Pulmonary artery endothelial cell (primary cell): ENCODE measurements at regions not wholly inside any gene's neighbourhood (a gene's known extent, or its start where the extent isn't known, plus 50 kb on each side); places are given as distances from the start of the nearest gene placed in this dataset.
A peak's percentile ranks its signal among the peaks of the same experiment; 100 is the strongest.
"Not testable (repeated sequence)": the region's sequence is repeated elsewhere in the genome, so short reads cannot be mapped to it uniquely, and the experiment has no call there.

Experiments
- DNase-seq: peaks from one replicate; pipeline ENCODE4 v3.0.0-alpha.2; 2011; ENCODE audit warnings: low read depth, low spot score

DNA sequence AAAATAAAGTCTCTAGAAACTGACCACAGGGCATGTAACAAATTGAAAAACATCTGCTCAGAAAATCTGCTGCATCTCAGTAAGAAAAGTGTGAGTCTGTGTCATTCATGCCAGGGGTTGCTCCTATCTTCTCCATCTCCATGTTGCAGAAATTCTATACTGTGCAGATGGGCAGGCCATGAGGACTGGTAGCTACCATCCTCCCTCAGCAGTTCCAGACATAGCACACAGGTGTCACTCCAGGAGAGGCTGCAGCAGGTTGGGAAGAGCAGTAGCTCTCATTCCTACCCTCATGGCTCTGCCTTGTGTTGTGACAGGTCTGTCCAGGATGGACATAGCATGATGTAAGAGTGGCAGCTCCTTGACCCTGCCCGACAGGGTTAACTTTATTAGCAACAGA, 173.4 kb downstream of the NDUFS4 start:
- no peak for DNase-seq

GRCh38 chr5:53738105-53738504, 177.7 kb downstream of the NDUFS4 start:
- DNase-seq, result no peak

GRCh38 chr5:53739111-53739510, 178.7 kb downstream of the NDUFS4 start:
- DNase-seq, result no peak

DNA sequence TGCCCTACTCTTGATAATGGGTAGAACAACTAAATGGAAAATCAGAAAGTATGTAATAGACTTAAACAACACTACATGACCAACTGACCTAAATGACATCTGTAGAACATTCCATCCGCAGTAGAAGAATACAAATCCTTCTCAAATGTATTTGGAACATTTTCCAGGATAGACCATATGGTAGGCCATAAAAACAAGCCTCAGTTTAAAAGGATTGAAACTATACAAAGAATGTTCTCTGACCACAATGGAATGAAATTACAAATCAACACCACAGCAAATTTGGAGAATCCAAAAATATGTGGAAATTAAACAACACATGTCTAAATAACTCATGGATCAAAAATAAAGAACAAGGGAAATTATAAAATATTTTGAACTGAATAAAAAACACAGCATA, 189.2 kb downstream of the NDUFS4 start:
- DNase-seq, result no peak

GRCh38 chr5:53752282-53752681, 191.8 kb downstream of the NDUFS4 start:
- DNase-seq, result not testable (repeated sequence)

- no peak for DNase-seq
These were observed 206.2 kb downstream of the NDUFS4 start for GRCh38 chr5:53766673-53767072.

DNA sequence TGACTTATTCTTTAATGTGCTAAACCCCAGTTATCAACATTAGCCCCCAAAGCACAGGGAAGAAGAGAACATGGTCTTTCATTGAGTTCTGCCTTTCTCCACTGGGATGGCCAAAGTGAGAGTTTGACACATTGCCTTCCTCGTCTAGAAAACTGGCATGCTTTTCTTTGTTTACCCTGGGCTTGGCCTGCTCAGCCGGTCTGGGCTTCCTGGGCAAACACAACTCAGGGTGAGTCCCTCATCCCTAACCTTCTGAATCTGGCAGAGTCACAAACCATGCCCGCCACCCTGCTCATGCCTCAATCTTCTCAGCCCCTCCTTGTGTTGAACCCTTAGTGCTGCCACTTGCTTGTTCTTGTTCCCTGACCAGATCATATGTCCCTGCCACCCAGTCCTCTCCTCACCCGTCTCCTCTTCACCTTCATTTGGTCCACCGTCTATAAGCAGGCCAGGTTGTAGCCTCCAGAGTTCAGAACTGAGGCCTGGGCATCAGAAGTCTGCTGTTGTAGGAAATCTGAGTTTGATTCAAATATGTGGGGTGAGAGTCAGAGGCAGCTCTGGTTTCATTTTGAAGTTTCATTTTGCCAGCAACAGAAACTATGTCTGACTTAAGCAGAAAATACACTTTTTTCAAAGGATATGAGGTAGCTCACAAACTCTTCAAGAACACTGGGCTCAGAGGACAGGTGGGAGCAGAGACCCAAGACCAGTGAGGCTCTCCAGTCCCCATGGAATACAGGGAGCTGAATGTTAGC, 217.6 kb downstream of the NDUFS4 start:
- no peak for DNase-seq

DNA sequence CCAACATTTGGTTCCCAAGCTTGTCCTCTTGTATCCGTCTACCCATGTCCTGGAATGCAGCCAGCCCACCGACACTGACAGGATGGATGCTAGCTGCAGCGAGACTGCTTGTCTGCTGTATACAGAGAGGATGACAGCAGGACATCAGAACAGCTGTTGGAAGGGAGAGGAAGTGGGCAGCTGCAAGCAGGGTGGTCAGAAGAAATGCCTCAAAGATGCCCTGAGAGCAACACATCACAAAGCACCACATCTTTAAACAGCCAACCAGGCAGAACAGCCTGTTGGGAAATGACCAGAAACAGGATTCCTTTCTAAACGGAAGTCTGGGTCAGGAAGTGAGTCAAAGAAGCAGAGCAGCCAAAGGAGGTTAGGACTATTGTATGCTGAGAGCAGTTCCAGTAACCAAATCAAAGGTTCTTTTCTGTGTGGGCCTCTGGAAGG, 219.1 kb downstream of the NDUFS4 start:
- DNase-seq, result peak; percentile 62

DNA sequence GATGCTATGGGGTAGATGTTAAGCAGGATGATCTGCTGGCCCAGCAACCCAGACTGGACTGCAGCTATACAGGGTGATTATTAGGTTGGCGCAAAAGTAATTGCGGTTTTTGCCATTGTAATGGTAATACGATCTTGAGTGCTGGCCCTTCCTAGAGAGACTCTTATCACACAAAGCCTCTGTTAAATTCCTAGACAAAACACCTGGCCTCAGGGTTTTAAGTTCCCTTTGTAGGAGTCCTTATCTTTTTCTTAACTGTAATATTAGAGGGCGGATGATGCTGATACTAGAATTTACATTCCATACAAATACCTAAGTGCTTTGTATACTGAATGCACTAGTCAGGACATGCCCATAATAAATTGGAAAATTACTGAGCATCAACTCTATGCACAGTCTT, 222.2 kb downstream of the NDUFS4 start:
- no peak for DNase-seq

DNA sequence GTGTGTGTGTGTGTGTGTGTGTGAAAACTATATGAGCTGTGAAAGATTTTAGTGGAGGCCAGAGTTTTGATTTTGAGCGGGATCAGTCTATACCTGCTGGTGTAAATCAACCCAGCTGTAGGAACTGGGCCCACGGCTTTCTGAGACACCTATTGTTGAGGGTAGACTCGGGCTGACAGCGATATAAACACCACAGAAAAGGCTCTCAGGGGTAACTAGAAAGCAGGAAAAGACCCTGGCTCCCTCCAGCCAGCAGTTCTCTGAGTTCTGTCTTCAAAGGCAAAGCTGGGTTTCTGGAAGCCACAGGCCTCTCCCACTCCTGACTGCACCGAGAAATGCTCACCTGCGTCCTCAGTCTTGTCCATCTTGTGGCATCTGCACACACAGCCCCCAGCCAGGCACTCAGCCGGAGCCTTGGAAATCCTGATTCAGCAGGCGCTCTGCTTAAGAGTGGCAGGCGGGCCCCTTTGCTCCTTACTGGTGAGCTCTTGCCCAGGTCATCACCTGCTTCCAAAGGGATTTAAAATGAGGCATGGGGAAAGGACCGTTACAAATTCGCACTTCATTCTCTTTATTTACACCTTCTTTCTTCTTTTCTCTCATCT, 223.3 kb downstream of the NDUFS4 start:
- no peak for DNase-seq

- DNase-seq, result no peak
These were observed 224.2 kb downstream of the NDUFS4 start for GRCh38 chr5:53784596-53784995.

DNA sequence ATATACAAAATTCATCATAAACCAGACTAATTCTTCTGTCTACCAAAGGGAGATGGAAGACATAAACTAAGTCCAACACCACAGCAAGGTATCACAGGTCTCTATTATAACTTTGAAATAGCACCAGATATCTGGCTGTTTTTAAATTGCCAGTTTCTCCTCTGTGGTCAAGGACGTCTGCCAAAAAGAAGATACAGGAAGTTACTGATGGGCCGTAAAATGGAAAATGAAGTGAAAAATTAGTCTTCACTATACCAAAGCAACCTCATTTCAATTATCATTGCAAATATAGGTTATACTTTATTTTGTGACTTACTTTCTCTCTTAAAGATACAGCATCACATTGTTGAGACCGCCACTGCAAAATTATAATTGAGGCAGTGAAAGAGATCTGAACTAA, 225.5 kb downstream of the NDUFS4 start:
- DNase-seq, result no peak

DNA sequence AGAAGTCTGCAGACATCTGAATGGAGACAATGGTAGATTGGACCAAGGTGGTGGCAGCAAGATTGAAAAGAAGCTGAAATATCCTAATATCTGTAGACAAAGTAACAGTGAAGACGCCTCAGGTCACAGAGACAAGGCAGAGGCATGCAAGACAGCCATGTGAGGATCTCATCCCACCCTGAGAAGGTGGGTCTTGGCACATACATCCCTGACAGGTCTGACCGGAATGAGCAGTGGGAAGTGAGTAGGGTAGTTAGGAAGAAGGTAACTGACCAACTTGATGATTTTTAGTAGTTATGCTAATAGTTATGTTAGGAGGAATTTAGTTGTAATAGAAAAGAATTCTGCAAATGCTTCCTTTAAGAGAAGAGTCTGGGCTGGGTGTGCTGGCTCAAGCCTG, 229.6 kb downstream of the NDUFS4 start:
- DNase-seq, result no peak

GRCh38 chr5:53792338-53792737, 231.9 kb downstream of the NDUFS4 start:
- no peak for DNase-seq

DNA sequence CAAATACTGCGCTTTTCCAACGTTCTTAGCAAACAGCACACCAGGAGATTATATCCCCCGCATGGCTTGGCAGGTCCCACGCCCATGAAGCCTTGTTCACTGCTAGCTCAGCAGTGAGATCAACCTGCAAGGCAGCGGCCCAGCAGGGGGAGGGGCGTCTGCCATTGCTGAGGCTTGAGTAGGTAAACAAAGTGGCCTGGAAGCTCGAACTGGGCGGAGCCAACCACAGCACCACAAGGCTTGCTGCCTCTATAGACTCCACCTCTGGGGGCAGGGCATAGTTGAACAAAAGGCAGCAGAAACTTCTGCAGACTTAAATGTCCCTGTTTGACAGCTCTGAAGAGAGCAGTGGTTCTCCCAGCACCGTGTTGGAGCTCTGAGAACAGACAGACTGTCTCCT, 239.2 kb downstream of the NDUFS4 start:
- not testable (repeated sequence) for DNase-seq

- not testable (repeated sequence) for DNase-seq
These were observed 248.0 kb downstream of the NDUFS4 start for GRCh38 chr5:53808392-53808791.

- no peak for DNase-seq
These were observed 254.4 kb downstream of the NDUFS4 start for GRCh38 chr5:53814819-53815218.

DNA sequence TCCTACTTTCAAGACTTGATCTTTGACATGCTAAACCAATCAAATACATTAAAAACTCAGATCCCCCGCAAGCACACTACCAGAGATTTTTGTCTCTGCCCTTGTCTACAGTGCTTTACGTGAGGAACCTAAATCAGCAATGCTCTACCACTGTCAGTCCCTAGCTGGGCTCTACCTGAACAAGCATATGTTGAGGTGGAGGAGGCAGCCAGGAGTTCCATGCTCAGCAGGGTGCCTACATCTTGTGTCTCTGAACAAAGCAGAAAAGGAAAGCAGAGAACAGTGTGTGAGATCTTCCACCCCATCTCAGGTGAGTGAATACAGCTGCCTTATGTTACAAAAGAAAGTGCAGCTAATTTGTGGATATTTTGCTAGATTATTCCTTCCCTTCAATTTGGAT, 255.0 kb downstream of the NDUFS4 start:
- no peak for DNase-seq

DNA sequence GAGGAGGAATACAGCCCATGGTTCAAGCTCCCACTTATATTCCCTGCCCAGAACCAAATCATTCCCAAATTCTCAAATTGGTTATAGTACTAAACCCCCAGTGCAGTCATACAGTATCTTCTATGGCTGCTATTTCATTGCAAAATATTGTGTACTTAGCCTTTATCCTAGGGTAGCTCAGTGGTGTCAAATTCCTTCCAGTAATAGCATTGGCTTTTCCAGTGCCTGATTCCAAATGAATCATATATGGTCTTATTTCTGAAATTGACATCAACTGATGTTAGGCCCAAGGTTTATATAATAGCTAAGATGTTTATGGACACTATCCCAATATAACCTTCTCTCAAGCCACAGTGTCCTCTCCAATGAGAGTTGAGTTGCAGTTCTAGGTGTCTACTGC, 256.7 kb downstream of the NDUFS4 start:
- no peak for DNase-seq

- DNase-seq, result no peak
These were observed 259.0 kb downstream of the NDUFS4 start for GRCh38 chr5:53819482-53819881.

- DNase-seq, result no peak
These were observed 259.8 kb downstream of the NDUFS4 start for GRCh38 chr5:53820119-53820801.

GRCh38 chr5:53820802-53821171, 260.3 kb downstream of the NDUFS4 start:
- no peak for DNase-seq

- DNase-seq, result no peak
These were observed 264.6 kb downstream of the NDUFS4 start for GRCh38 chr5:53825016-53825415.
